Ramos (cell line): ENCODE measurements at regions not wholly inside any gene's neighbourhood (a gene's known extent, or its start where the extent isn't known, plus 50 kb on each side); places are given as distances from the start of the nearest gene placed in this dataset.

Experiments used
- in situ Hi-C: fragments of 300-500 bp; cut with MboI; formaldehyde crosslinking; loops from one replicate; pipeline ENCODE4 v1.14.3; 2022; ENCODE audit warnings: low sequenced_read_pairs; ENCODE audit not compliant: unreplicated experiment

GRCh38 chr2:136171223-136171622, 53.3 kb upstream of the CXCR4 start:
- in situ Hi-C loops, result no loop called here

- in situ Hi-C loops, result no loop called here
Measured at GRCh38 chr2:136168720-136169119, 50.8 kb upstream of the CXCR4 start.

- in situ Hi-C loops, result no loop called here
Measured at GRCh38 chr2:136167721-136168475, 49.9 kb upstream of the CXCR4 start.
